ENCODE measurements at regions not wholly inside any gene's neighbourhood (a gene's known extent, or its start where the extent isn't known, plus 50 kb on each side); places are given as distances from the start of the nearest gene placed in this dataset.

- no peak for DNase-seq (ENCODE audit: extremely low read depth, low read depth)
- TF ChIP-seq CTCF (IDR thresholded peaks at IDR 0.05; ENCODE audit: low read depth, low read length): no peak
These were observed 118.0 kb upstream of the GLRA2 start for GRCh38 chrX:14411326-14411725.

GRCh38 chrX:14409341-14409740 is 120.0 kb upstream of the GLRA2 start:
- TF ChIP-seq CTCF (IDR thresholded peaks at IDR 0.05; ENCODE audit: low read depth, low read length): no peak
- no peak for DNase-seq (ENCODE audit: extremely low read depth, low read depth)

- no peak for TF ChIP-seq CTCF (IDR thresholded peaks at IDR 0.05; ENCODE audit: low read depth, low read length)
These were observed 123.1 kb upstream of the GLRA2 start for GRCh38 chrX:14406225-14406624.

GRCh38 chrX:14398725-14399124 is 130.6 kb upstream of the GLRA2 start:
- no peak for TF ChIP-seq CTCF (IDR thresholded peaks at IDR 0.05; ENCODE audit: low read depth, low read length)
- DNase-seq (ENCODE audit: extremely low read depth, low read depth): peak; percentile 27

More at GRCh38 chrX:14406225-14406624, 123.1 kb upstream of the GLRA2 start:
- DNase-seq (ENCODE audit: extremely low read depth, low read depth): no peak

GRCh38 chrX:14389682-14390081 is 139.7 kb upstream of the GLRA2 start:
- TF ChIP-seq CTCF (IDR thresholded peaks at IDR 0.05; ENCODE audit: low read depth, low read length): no peak
- DNase-seq (ENCODE audit: extremely low read depth, low read depth): no peak

- no peak for DNase-seq (ENCODE audit: extremely low read depth, low read depth)
- TF ChIP-seq CTCF (IDR thresholded peaks at IDR 0.05; ENCODE audit: low read depth, low read length): no peak
These were observed 142.4 kb upstream of the GLRA2 start for GRCh38 chrX:14386981-14387380.

- no peak for TF ChIP-seq CTCF (IDR thresholded peaks at IDR 0.05; ENCODE audit: low read depth, low read length)
- no peak for DNase-seq (ENCODE audit: extremely low read depth, low read depth)
These were observed 149.3 kb upstream of the GLRA2 start for GRCh38 chrX:14380044-14380443.

All from AG09319 (cell line).